HL-60 (cell line): ENCODE measurements at regions not wholly inside any gene's neighbourhood (a gene's known extent, or its start where the extent isn't known, plus 50 kb on each side); places are given as distances from the start of the nearest gene placed in this dataset.

Source experiments
- DNase-seq, 2 experiments: peaks; one replicate each; pipeline ENCODE4 v3.0.0-alpha.2; 2010 to 2020; ENCODE audit warnings: low read depth in 1 of 2, low spot score in 1 of 2
- H3K27ac ChIP-seq: fragments of 250-450 bp; sonication (Bioruptor Pico); replicated peaks from 2 replicates; pipeline ENCODE4 v1.5.1; 2020; ENCODE audit warnings: mild to moderate bottlenecking, moderate library complexity
- H3K27me3 ChIP-seq: fragments of 250-450 bp; sonication (Bioruptor Pico); 2 replicates; pipeline ENCODE4 v1.5.1; 2021; ENCODE audit warnings: mild to moderate bottlenecking, moderate library complexity; ENCODE audit not compliant: insufficient read depth, poor library complexity, severe bottlenecking
- H3K4me3 ChIP-seq: replicated peaks from 2 replicates; pipeline ENCODE4 v1.5.1; 2011; ENCODE audit warnings: mild to moderate bottlenecking, control low read depth, low read length; ENCODE audit not compliant: insufficient read depth
- GABPA ChIP-seq: IDR thresholded peaks from 2 replicates; pipeline ENCODE4 v1.6.1; 2012; ENCODE audit warnings: low read depth
- POLR2AphosphoS5 ChIP-seq: IDR thresholded peaks from 2 replicates; pipeline ENCODE4 v1.6.1; 2012; ENCODE audit warnings: low read depth
- SPI1 ChIP-seq: IDR thresholded peaks from 2 replicates; pipeline ENCODE4 v1.6.1; 2012; ENCODE audit warnings: low read depth, mild to moderate bottlenecking, borderline replicate concordance
- TF ChIP-seq, protein P1 (sequence below): IDR thresholded peaks from 2 replicates; pipeline ENCODE4 v1.6.1; 2012; ENCODE audit warnings: low read depth; ENCODE audit not compliant: insufficient replicate concordance
- TF ChIP-seq, protein P2 (sequence below): IDR thresholded peaks from one replicate; pipeline ENCODE4 v1.5.1; 2011; ENCODE audit warnings: low read length, control low read depth, inconsistent platforms; ENCODE audit not compliant: insufficient read depth

DNA sequence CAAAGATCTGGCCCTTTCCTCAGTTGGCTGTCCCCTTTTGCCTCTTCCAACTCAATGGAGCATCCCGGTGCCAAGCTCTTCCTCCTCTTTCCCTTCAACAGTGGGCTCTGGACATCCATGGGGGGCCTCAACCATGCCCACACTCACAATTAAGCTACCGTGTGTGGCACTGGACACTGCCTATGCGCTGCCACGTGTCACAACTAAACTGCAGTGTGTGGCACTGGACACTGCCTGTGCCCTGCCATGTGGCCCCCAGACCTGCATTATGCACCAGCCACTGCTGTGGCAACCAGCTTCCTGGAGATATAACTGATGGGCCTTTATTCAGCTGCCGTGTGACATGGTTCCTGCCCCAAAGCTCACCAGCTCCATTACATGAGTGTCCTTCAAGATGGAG, 179.1 kb downstream of the KCNA5 start:
- DNase-seq = no peak
- TF ChIP-seq, protein P1, sequence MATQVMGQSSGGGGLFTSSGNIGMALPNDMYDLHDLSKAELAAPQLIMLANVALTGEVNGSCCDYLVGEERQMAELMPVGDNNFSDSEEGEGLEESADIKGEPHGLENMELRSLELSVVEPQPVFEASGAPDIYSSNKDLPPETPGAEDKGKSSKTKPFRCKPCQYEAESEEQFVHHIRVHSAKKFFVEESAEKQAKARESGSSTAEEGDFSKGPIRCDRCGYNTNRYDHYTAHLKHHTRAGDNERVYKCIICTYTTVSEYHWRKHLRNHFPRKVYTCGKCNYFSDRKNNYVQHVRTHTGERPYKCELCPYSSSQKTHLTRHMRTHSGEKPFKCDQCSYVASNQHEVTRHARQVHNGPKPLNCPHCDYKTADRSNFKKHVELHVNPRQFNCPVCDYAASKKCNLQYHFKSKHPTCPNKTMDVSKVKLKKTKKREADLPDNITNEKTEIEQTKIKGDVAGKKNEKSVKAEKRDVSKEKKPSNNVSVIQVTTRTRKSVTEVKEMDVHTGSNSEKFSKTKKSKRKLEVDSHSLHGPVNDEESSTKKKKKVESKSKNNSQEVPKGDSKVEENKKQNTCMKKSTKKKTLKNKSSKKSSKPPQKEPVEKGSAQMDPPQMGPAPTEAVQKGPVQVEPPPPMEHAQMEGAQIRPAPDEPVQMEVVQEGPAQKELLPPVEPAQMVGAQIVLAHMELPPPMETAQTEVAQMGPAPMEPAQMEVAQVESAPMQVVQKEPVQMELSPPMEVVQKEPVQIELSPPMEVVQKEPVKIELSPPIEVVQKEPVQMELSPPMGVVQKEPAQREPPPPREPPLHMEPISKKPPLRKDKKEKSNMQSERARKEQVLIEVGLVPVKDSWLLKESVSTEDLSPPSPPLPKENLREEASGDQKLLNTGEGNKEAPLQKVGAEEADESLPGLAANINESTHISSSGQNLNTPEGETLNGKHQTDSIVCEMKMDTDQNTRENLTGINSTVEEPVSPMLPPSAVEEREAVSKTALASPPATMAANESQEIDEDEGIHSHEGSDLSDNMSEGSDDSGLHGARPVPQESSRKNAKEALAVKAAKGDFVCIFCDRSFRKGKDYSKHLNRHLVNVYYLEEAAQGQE = no peak
- no peak for TF ChIP-seq GABPA
- Histone ChIP-seq H3K27me3 (peaks cover 4% of the 10 kb centered on the region), H3K4me3 (no peak overlapping the region), H3K27ac (no peak overlapping the region)

- TF ChIP-seq, protein P1 = no peak
- no peak for TF ChIP-seq GABPA
- Histone ChIP-seq H3K27ac (no peak overlapping the region), H3K4me3 (no peak overlapping the region), H3K27me3 (peaks cover 4% of the 10 kb centered on the region)
- no peak for DNase-seq
These were observed 180.2 kb downstream of the KCNA5 start for GRCh38 chr12:5223881-5224280.

- Histone ChIP-seq H3K27ac (no peak overlapping the region), H3K27me3 (peaks cover 2% of the 10 kb centered on the region), H3K4me3 (no peak overlapping the region)
- no peak for DNase-seq
- TF ChIP-seq GABPA = no peak
- no peak for TF ChIP-seq POLR2AphosphoS5
These were observed 182.9 kb downstream of the KCNA5 start for GRCh38 chr12:5226581-5226980.

- Histone ChIP-seq H3K4me3 (no peak overlapping the region), H3K27me3 (peaks cover 2% of the 10 kb centered on the region), H3K27ac (no peak overlapping the region)
- TF ChIP-seq POLR2AphosphoS5 = no peak
- TF ChIP-seq, protein P1 = no peak
- TF ChIP-seq SPI1 = no peak
- TF ChIP-seq, protein P2, sequence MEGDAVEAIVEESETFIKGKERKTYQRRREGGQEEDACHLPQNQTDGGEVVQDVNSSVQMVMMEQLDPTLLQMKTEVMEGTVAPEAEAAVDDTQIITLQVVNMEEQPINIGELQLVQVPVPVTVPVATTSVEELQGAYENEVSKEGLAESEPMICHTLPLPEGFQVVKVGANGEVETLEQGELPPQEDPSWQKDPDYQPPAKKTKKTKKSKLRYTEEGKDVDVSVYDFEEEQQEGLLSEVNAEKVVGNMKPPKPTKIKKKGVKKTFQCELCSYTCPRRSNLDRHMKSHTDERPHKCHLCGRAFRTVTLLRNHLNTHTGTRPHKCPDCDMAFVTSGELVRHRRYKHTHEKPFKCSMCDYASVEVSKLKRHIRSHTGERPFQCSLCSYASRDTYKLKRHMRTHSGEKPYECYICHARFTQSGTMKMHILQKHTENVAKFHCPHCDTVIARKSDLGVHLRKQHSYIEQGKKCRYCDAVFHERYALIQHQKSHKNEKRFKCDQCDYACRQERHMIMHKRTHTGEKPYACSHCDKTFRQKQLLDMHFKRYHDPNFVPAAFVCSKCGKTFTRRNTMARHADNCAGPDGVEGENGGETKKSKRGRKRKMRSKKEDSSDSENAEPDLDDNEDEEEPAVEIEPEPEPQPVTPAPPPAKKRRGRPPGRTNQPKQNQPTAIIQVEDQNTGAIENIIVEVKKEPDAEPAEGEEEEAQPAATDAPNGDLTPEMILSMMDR = no peak
- no peak for TF ChIP-seq GABPA
- no peak for DNase-seq
These were observed 184.2 kb downstream of the KCNA5 start for GRCh38 chr12:5227708-5228373.
